Omental fat pad (tissue), 3 donors: ENCODE measurements at regions not wholly inside any gene's neighbourhood (a gene's known extent, or its start where the extent isn't known, plus 50 kb on each side); places are given as distances from the start of the nearest gene placed in this dataset.

ENCODE experiments used
- ATAC-seq: fragments of 150-250 bp; one replicate; pipeline ENCODE4 v1.9.1; 2016; ENCODE audit warnings: mild to moderate bottlenecking, moderate library complexity; ENCODE audit not compliant: low FRiP score
- DNase-seq: peaks from one replicate; pipeline ENCODE4 v3.0.0-alpha.2; 2019; ENCODE audit warnings: low spot score
- TF ChIP-seq, protein P1 (sequence below), 3 donors: fragments of 450-650 bp; IDR thresholded peaks; one replicate each; pipeline ENCODE4 v1.5.1; 2016 to 2017; ENCODE audit warnings: antibody characterized with exemption in 3 of 3, mild to moderate bottlenecking in 3 of 3, moderate library complexity in 2 of 3

DNA sequence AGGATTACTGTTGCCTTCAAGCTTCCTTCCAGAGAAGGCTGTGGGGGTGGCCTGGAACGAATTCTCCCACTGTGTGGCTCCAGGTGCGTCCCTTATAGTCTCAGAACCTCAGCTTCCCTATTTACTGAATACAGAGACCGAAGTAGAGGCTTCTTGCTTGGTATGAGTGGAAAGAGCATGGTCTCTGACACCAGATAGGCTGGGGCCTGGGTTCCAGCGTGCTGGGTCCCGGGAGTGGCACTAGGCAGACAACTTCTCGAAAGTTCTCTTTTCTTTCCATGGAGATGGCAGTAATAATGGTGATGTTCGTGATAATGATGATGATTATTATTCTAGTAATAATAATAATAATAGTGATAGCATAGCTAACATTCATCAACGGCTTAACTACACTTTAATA is 161.7 kb downstream of the PTPRU start:
- TF ChIP-seq, protein P1, sequence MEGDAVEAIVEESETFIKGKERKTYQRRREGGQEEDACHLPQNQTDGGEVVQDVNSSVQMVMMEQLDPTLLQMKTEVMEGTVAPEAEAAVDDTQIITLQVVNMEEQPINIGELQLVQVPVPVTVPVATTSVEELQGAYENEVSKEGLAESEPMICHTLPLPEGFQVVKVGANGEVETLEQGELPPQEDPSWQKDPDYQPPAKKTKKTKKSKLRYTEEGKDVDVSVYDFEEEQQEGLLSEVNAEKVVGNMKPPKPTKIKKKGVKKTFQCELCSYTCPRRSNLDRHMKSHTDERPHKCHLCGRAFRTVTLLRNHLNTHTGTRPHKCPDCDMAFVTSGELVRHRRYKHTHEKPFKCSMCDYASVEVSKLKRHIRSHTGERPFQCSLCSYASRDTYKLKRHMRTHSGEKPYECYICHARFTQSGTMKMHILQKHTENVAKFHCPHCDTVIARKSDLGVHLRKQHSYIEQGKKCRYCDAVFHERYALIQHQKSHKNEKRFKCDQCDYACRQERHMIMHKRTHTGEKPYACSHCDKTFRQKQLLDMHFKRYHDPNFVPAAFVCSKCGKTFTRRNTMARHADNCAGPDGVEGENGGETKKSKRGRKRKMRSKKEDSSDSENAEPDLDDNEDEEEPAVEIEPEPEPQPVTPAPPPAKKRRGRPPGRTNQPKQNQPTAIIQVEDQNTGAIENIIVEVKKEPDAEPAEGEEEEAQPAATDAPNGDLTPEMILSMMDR (IDR thresholded peaks at IDR 0.05) = no peak
- DNase-seq (no peak), ATAC-seq (no peak)

DNA sequence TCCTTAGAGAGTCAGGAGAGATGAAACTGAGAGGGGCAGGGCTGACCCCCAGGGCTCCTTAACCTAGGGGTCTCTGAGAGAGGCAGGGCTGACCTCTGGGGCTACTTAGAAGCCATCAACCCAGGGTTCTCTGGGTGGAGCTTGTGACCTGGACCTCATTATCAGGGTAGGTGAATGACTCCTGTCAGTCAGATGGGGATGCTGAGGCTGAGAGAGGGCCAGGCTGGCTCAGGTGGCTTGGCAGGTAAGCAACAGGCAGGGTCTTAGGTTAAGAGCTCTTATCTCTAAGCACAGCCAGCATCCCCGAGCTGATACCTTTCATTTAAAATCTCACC is 160.9 kb downstream of the PTPRU start:
- DNase-seq = no peak
- ATAC-seq = no peak
- TF ChIP-seq, protein P1 (IDR thresholded peaks at IDR 0.05) = no peak

DNA sequence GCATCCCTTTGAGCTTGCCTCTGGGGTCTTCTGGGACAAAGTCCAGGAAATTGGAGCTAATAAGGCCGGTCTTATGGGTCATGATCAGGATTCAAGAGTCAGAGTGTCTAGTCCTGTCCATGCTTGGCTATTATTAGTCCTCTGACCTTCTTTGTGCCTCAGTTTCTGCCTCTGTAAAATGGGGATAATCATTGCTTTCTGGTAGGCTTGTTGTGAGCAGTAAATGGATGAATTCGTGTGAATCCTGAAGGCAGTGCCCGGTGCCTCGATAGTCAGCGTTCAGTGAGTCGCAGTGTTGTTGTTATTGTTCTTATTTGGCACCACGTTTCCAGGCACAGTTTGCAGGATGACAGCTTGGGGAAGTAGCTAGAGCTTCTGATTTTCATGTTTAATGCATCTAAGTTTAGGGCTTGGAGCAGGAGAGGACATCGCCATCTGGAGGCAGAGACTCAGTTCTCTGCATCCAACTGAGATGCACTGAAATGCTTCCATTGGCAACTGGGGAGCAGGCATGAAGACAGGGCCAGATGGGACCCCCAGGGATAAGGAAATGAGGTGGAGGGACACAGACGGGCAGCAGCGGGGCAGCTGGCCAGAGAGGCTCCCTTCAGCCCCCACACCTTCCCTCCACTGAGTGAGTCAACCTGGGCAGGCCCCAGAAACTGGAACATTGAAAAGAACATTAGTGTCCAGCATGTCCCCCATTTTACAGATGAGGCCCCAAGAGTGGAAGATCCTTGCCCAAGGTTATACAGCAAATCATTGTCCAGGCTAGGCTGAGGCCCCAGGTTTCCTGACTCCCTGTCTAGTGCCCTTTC is 160.3 kb downstream of the PTPRU start:
- TF ChIP-seq, protein P1 (IDR thresholded peaks at IDR 0.05) = no peak
- DNase-seq (no peak), ATAC-seq (no peak)

DNA sequence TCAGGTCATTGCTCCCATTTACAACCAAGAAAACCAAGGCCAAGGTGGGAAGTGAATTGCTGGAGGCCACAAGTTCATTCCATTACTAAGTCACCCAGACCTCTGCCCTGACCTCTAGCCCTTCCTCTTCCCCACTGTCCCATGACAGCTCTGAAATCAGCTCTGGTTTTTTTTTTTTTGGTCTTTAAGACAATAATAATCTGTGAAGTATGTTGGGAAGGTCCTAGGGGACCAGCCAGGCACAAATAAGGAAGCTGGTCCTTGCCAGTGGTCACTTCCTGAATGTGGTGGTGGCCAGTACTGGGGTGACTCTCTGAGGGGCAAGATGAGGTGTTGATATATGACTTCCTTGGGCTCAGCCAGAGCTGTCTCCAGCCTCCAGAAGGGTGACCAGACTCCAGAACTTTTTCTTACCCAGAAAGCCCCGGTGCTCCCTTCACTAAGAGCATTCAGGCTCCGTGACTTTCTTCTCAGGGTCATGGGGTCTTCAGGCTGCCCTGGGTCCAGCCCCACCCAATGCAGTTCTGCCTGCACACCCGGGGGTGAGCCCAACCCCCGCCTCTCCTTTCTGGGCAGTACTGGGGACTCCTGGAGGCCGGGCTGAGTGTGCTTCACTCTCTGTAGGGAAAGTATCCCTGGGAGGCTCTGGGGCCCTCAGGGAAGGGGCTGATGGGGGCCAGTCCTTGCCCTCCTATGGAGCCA is 159.6 kb downstream of the PTPRU start:
- DNase-seq (no peak), ATAC-seq (no peak)
- TF ChIP-seq, protein P1 (IDR thresholded peaks at IDR 0.05) = no peak

DNA sequence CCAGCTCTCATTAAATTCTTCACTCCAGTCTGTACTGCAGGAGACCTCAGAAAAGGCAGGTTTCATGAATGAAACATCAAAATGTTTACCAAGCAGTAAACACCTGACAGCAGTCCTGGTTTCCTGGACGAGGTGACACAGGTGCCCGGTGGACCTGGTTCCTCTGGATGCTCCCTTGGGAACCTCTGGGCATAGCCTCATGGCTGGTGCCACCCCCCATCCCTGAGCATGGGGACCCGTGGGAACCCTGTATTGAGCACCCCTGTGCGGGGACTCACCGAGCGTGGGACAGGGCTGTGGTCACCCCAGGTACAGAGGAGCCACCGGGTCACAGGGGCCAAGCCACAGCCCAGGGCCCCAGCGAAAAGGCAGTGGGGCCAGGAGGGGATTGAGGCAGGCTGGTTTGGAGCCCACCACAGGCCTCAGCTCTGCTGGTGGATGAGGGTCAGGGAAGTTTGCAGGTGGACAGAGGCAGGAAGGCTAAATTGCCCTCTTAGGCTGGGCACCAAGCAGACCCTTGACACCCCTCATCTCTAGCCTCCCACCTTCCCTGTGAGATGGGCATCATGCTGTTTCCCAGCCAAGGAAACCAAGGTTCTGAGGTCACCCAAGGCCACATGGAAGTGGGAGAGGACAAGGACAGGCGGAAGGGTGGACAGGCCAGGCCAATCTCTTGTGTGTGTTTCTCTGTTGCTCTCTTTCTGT is 158.4 kb downstream of the PTPRU start:
- TF ChIP-seq, protein P1 (IDR thresholded peaks at IDR 0.05) = no peak
- no peak for ATAC-seq
- no peak for DNase-seq

DNA sequence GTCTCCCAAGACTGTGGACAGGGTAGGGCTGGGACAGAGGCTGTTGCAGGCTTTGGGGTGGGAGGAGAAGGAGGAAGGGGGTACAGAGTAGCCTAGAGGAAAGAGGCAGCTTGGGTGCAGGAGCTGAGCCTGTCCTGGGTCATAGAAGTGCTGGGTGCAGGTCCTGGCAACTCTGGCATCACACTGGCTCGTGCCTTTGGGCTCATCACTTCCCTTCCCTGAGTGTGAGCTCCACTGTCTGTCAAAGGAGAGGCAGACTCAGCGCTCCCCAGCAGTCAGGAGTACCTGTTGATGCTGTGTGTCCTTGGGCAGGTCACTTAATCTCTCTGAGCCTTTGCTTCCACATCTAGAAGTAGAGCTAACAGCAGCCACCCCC is 157.1 kb downstream of the PTPRU start:
- TF ChIP-seq, protein P1 (IDR thresholded peaks at IDR 0.05) = no peak
- no peak for DNase-seq
- no peak for ATAC-seq
